ENCODE measurements at regions not wholly inside any gene's neighbourhood (a gene's known extent, or its start where the extent isn't known, plus 50 kb on each side); places are given as distances from the start of the nearest gene placed in this dataset.

DNA sequence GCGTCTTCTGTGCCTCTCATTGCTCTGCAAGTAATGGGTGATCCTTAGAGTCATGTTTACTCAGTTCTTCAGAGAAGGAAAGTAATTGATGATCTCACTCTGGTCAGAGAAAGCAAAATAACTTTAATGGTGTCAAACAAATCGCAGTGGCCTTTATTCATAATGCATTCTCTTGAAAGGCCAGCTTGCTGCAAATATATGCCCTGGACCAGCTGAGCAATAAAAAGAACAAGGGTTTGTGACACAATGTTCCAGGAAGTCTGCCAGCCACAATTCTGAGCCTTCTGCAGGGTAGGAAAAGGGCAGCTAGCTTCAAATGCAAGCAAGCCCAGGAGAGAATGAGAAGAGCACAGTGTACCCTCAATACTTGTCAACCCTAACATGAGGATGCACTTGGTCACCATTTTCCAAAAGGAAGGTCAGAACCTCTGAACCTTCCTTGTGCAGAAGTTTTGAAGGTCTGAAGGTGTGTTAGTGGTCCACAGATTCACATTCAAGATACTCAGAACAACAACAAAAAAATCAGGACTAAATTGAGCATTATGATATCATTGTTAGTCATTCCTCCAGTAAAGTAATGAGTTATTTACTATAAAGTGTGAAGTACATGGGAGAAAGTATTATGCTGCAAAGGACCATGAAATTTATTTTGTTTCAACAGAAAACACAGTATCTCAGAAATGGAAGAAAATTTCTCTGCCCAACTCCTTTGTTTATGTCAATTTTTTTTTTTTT, 355.6 kb downstream of the PAX3 start:
- TF ChIP-seq, protein P1, sequence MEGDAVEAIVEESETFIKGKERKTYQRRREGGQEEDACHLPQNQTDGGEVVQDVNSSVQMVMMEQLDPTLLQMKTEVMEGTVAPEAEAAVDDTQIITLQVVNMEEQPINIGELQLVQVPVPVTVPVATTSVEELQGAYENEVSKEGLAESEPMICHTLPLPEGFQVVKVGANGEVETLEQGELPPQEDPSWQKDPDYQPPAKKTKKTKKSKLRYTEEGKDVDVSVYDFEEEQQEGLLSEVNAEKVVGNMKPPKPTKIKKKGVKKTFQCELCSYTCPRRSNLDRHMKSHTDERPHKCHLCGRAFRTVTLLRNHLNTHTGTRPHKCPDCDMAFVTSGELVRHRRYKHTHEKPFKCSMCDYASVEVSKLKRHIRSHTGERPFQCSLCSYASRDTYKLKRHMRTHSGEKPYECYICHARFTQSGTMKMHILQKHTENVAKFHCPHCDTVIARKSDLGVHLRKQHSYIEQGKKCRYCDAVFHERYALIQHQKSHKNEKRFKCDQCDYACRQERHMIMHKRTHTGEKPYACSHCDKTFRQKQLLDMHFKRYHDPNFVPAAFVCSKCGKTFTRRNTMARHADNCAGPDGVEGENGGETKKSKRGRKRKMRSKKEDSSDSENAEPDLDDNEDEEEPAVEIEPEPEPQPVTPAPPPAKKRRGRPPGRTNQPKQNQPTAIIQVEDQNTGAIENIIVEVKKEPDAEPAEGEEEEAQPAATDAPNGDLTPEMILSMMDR (IDR thresholded peaks at IDR 0.05), result no peak
- TF ChIP-seq POLR2AphosphoS5 (IDR thresholded peaks at IDR 0.05; ENCODE audit: insufficient read depth in 1 of 2, low read depth in 1 of 2) (peak in 1 of 2 donors; percentile 26), POLR2A (IDR thresholded peaks at IDR 0.05) (no peak)

All from vagina (tissue), 2 donors.